Mammary epithelial cell (primary cell): ENCODE measurements at regions not wholly inside any gene's neighbourhood (a gene's known extent, or its start where the extent isn't known, plus 50 kb on each side); places are given as distances from the start of the nearest gene placed in this dataset.

Experiments
- CTCF ChIP-seq, 2 donors: IDR thresholded peaks in 1 of 2; conservative IDR thresholded peaks in 1 of 2; 2 replicates each; pipeline ENCODE4 v1.5.1; 2011 to 2012; ENCODE audit warnings: inconsistent platforms in 2 of 2, low read length in 2 of 2, mild to moderate bottlenecking in 2 of 2, control low read depth in 1 of 2, low read depth in 1 of 2; ENCODE audit not compliant: insufficient read depth in 1 of 2; ENCODE audit errors: extremely low read depth in 1 of 2
- EZH2 ChIP-seq: IDR thresholded peaks from 2 replicates; pipeline ENCODE4 v1.6.1; 2012; ENCODE audit warnings: low read length, inconsistent platforms, borderline replicate concordance

GRCh38 chr11:134624166-134624920, 212.3 kb upstream of the B3GAT1 start:
- TF ChIP-seq CTCF (conservative IDR thresholded peaks at IDR 0.05 in 1 of 2, IDR thresholded peaks at IDR 0.05 in 1 of 2; ENCODE audit: extremely low read depth in 1 of 2, insufficient read depth in 1 of 2, low read depth in 1 of 2, low read length in 2 of 2) (no peak), EZH2 (no peak)
